Ammon's horn (tissue), 1 donor: ENCODE measurements at regions not wholly inside any gene's neighbourhood (a gene's known extent, or its start where the extent isn't known, plus 50 kb on each side); places are given as distances from the start of the nearest gene placed in this dataset.
"Not testable (repeated sequence)": the region's sequence is repeated elsewhere in the genome, so short reads cannot be mapped to it uniquely, and the experiment has no call there.

Experiments used
- DNase-seq: peaks from one replicate; pipeline ENCODE4 v3.0.0-alpha.2; 2016; ENCODE audit warnings: low spot score

- peak; percentile 3 for DNase-seq
Observed at GRCh38 chr5:101728933-101729332, 567.2 kb downstream of the SLCO4C1 start.

- no peak for DNase-seq
Observed at GRCh38 chr5:101721543-101721942, 574.5 kb downstream of the SLCO4C1 start.

GRCh38 chr5:101720033-101720432, 576.1 kb downstream of the SLCO4C1 start:
- DNase-seq, result no peak

- no peak for DNase-seq
Observed at GRCh38 chr5:101717721-101718120, 578.4 kb downstream of the SLCO4C1 start.

GRCh38 chr5:101716941-101717340, 579.1 kb downstream of the SLCO4C1 start:
- no peak for DNase-seq

GRCh38 chr5:101715790-101716189, 580.3 kb downstream of the SLCO4C1 start:
- DNase-seq, result not testable (repeated sequence)

- no peak for DNase-seq
Observed at GRCh38 chr5:101689306-101689705, 606.8 kb downstream of the SLCO4C1 start.

GRCh38 chr5:101688156-101688555, 607.9 kb downstream of the SLCO4C1 start:
- DNase-seq, result no peak

- DNase-seq, result no peak
Observed at GRCh38 chr5:101687349-101687985, 608.6 kb downstream of the SLCO4C1 start.

- no peak for DNase-seq
Observed at GRCh38 chr5:101686536-101687157, 609.4 kb downstream of the SLCO4C1 start.

GRCh38 chr5:101679816-101680215, 616.3 kb downstream of the SLCO4C1 start:
- DNase-seq, result no peak

- DNase-seq, result peak; percentile 59
Observed at GRCh38 chr5:101678481-101679193, 617.4 kb downstream of the SLCO4C1 start.

GRCh38 chr5:101677961-101678360, 618.1 kb downstream of the SLCO4C1 start:
- no peak for DNase-seq

- no peak for DNase-seq
Observed at GRCh38 chr5:101676646-101677045, 619.4 kb downstream of the SLCO4C1 start.

GRCh38 chr5:101675510-101676219, 620.4 kb downstream of the SLCO4C1 start:
- DNase-seq, result no peak

GRCh38 chr5:101673120-101673519, 623.0 kb downstream of the SLCO4C1 start:
- DNase-seq, result no peak

- no peak for DNase-seq
Observed at GRCh38 chr5:101664071-101664791, 631.9 kb downstream of the SLCO4C1 start.

- DNase-seq, result no peak
Observed at GRCh38 chr5:101663543-101663942, 632.5 kb downstream of the SLCO4C1 start.

GRCh38 chr5:101662263-101662662, 633.8 kb downstream of the SLCO4C1 start:
- DNase-seq, result no peak

- DNase-seq, result no peak
Observed at GRCh38 chr5:101658433-101658832, 637.7 kb downstream of the SLCO4C1 start.

- DNase-seq, result no peak
Observed at GRCh38 chr5:101653996-101654395, 642.1 kb downstream of the SLCO4C1 start.

GRCh38 chr5:101647861-101648260, 648.2 kb downstream of the SLCO4C1 start:
- DNase-seq, result no peak
